ENCODE measurements at regions not wholly inside any gene's neighbourhood (a gene's known extent, or its start where the extent isn't known, plus 50 kb on each side); places are given as distances from the start of the nearest gene placed in this dataset.
"Not testable (repeated sequence)": the region's sequence is repeated elsewhere in the genome, so short reads cannot be mapped to it uniquely, and the experiment has no call there.

GRCh38 chr1:241447031-241447644, 72.4 kb downstream of the FH start:
- DNase-seq (ENCODE audit: low read depth): no peak

- DNase-seq (ENCODE audit: low read depth): no peak
Measured at GRCh38 chr1:241444836-241445235, 74.7 kb downstream of the FH start.

GRCh38 chr1:241443561-241443960, 76.0 kb downstream of the FH start:
- DNase-seq (ENCODE audit: low read depth): no peak

- no peak for DNase-seq (ENCODE audit: low read depth)
Measured at GRCh38 chr1:241442686-241443085, 76.9 kb downstream of the FH start.

- no peak for DNase-seq (ENCODE audit: low read depth)
Measured at GRCh38 chr1:241440904-241441303, 78.7 kb downstream of the FH start.

GRCh38 chr1:241438686-241439085, 80.9 kb downstream of the FH start:
- not testable (repeated sequence) for DNase-seq (ENCODE audit: low read depth)

GRCh38 chr1:241432241-241432640, 75.2 kb upstream of the RGS7 start:
- DNase-seq (ENCODE audit: low read depth): no peak

GRCh38 chr1:241425091-241425490, 68.1 kb upstream of the RGS7 start:
- DNase-seq (ENCODE audit: low read depth): not testable (repeated sequence)

- no peak for DNase-seq (ENCODE audit: low read depth)
Measured at GRCh38 chr1:241424480-241424971, 67.5 kb upstream of the RGS7 start.

GRCh38 chr1:241423541-241424479, 66.8 kb upstream of the RGS7 start:
- no peak for DNase-seq (ENCODE audit: low read depth)

- no peak for DNase-seq (ENCODE audit: low read depth)
Measured at GRCh38 chr1:241422470-241422869, 65.5 kb upstream of the RGS7 start.

- no peak for DNase-seq (ENCODE audit: low read depth)
Measured at GRCh38 chr1:241419986-241420385, 63.0 kb upstream of the RGS7 start.

- no peak for DNase-seq (ENCODE audit: low read depth)
Measured at GRCh38 chr1:241417258-241417657, 60.3 kb upstream of the RGS7 start.

- no peak for DNase-seq (ENCODE audit: low read depth)
Measured at GRCh38 chr1:241413974-241414373, 57.0 kb upstream of the RGS7 start.

GRCh38 chr1:241413386-241413785, 56.4 kb upstream of the RGS7 start:
- DNase-seq (ENCODE audit: low read depth): peak; percentile 67

- DNase-seq (ENCODE audit: low read depth): no peak
Measured at GRCh38 chr1:241412646-241413045, 55.6 kb upstream of the RGS7 start.

GRCh38 chr1:241411776-241412338, 54.9 kb upstream of the RGS7 start:
- DNase-seq (ENCODE audit: low read depth): no peak

GRCh38 chr1:241411056-241411775, 54.2 kb upstream of the RGS7 start:
- peak; percentile 51 for DNase-seq (ENCODE audit: low read depth)

GRCh38 chr1:241408170-241408569, 51.2 kb upstream of the RGS7 start:
- peak; percentile 18 for DNase-seq (ENCODE audit: low read depth)
